ENCODE measurements at regions not wholly inside any gene's neighbourhood (a gene's known extent, or its start where the extent isn't known, plus 50 kb on each side); places are given as distances from the start of the nearest gene placed in this dataset.
"Not testable (repeated sequence)": the region's sequence is repeated elsewhere in the genome, so short reads cannot be mapped to it uniquely, and the experiment has no call there.

GRCh38 chr5:167391286-167391685 is 900.2 kb upstream of the WWC1 start:
- not testable (repeated sequence) for H3K9me3 ChIP-seq (ENCODE audit: low read length); H3K4me3 ChIP-seq (ENCODE audit: low read length); H3K27me3 ChIP-seq (ENCODE audit: insufficient read depth, low read length); H2AFZ ChIP-seq (ENCODE audit: low read depth, low read length); H3K4me1 ChIP-seq (ENCODE audit: insufficient read depth, low read length); H3K36me3 ChIP-seq (ENCODE audit: insufficient read depth, low read length)

DNA sequence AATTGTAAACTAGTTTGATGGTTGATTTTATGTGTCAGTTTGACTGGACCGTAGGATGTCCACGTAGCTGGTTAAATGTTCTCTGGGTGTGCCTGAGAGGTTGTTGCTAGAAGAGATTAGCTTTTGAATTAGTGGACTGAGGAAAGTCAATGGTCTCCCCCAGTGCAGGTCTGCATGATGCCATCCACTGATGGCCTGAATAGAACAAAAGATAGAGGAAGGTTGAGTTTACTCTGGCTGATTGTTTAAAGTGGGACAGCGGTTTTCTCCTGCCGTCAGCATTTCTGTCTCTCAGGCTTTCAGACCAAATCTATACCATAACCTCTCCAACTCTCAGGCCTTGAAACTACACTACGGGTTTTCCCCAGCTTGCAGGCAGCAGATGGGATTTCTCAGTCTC is 899.2 kb upstream of the WWC1 start:
- Histone ChIP-seq H3K4me3 (ENCODE audit: low read length) (no peak overlapping the region), H3K9me3 (ENCODE audit: low read length) (no peaks in the 10 kb centered on the region), H3K4me1 (ENCODE audit: insufficient read depth, low read length) (peaks cover 7% of the 10 kb centered on the region), H3K27me3 (ENCODE audit: insufficient read depth, low read length) (no peaks in the 10 kb centered on the region), H2AFZ (ENCODE audit: low read depth, low read length) (no peak overlapping the region), H3K36me3 (ENCODE audit: insufficient read depth, low read length) (no peaks in the 10 kb centered on the region)

DNA sequence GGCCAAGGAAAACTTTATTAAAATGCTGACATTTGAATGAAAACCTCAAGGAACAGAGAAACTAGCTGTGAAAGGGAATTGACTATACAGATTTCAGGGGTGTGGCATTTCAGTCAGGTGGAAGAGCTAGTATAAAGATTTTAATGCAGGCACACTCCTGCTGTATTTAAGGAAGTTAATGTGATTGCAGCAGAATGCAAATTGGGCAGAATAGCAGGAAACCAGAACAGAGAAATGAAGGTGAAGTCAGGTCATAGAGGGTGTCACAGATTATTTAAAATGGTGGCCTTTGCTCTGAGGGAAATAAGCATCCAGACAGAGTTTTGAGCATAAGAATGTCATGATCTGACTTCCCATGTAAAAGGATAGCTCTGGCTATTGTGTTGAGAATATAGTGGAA is 898.1 kb upstream of the WWC1 start:
- Histone ChIP-seq H3K36me3 (ENCODE audit: insufficient read depth, low read length) (no peaks in the 10 kb centered on the region), H3K4me1 (ENCODE audit: insufficient read depth, low read length) (peaks cover 7% of the 10 kb centered on the region), H3K27me3 (ENCODE audit: insufficient read depth, low read length) (no peaks in the 10 kb centered on the region), H3K4me3 (ENCODE audit: low read length) (no peak overlapping the region), H3K9me3 (ENCODE audit: low read length) (no peaks in the 10 kb centered on the region), H2AFZ (ENCODE audit: low read depth, low read length) (no peak overlapping the region)

- no peaks in the 10 kb centered on the region for H3K9me3 ChIP-seq (ENCODE audit: low read length)
- no peaks in the 10 kb centered on the region for H3K27me3 ChIP-seq (ENCODE audit: insufficient read depth, low read length)
- no peak overlapping the region for H2AFZ ChIP-seq (ENCODE audit: low read depth, low read length)
- H3K4me1 ChIP-seq (ENCODE audit: insufficient read depth, low read length), result peaks cover 6% of the 10 kb centered on the region
- H3K4me3 ChIP-seq (ENCODE audit: low read length), result no peak overlapping the region
- H3K36me3 ChIP-seq (ENCODE audit: insufficient read depth, low read length), result no peaks in the 10 kb centered on the region
These were observed 888.8 kb upstream of the WWC1 start for GRCh38 chr5:167402671-167403070.

- H3K36me3 ChIP-seq (ENCODE audit: insufficient read depth, low read length), result no peaks in the 10 kb centered on the region
- H3K27me3 ChIP-seq (ENCODE audit: insufficient read depth, low read length), result no peaks in the 10 kb centered on the region
- peaks cover 6% of the 10 kb centered on the region for H3K4me1 ChIP-seq (ENCODE audit: insufficient read depth, low read length)
- H3K4me3 ChIP-seq (ENCODE audit: low read length), result no peak overlapping the region
- H2AFZ ChIP-seq (ENCODE audit: low read depth, low read length), result no peak overlapping the region
- no peaks in the 10 kb centered on the region for H3K9me3 ChIP-seq (ENCODE audit: low read length)
These were observed 884.9 kb upstream of the WWC1 start for GRCh38 chr5:167406513-167406912.

GRCh38 chr5:167412556-167412955 is 878.9 kb upstream of the WWC1 start:
- Histone ChIP-seq H3K4me1 (ENCODE audit: insufficient read depth, low read length) (no peaks in the 10 kb centered on the region), H3K9me3 (ENCODE audit: low read length) (no peaks in the 10 kb centered on the region), H2AFZ (ENCODE audit: low read depth, low read length) (no peak overlapping the region), H3K27me3 (ENCODE audit: insufficient read depth, low read length) (no peaks in the 10 kb centered on the region), H3K4me3 (ENCODE audit: low read length) (no peak overlapping the region), H3K36me3 (ENCODE audit: insufficient read depth, low read length) (no peaks in the 10 kb centered on the region)

DNA sequence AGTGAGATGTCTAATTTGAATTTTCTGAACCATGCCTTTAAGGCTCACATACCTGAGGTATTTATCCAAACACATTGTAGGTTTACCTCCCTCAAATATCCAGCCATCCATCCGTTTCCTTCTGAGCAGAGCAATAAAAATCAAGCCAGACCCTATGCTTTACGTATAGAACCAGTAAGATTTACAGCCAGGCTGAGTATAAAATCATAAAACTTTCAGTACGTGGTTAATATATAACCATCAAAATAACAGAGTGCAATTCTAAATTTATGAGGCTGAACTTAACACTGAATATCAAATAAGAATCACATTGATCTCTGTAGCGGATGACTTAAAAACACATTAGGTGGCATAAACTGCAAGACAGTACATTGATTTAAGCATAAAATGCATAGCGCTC is 877.9 kb upstream of the WWC1 start:
- H2AFZ ChIP-seq (ENCODE audit: low read depth, low read length), result no peak overlapping the region
- no peaks in the 10 kb centered on the region for H3K36me3 ChIP-seq (ENCODE audit: insufficient read depth, low read length)
- no peaks in the 10 kb centered on the region for H3K27me3 ChIP-seq (ENCODE audit: insufficient read depth, low read length)
- no peaks in the 10 kb centered on the region for H3K9me3 ChIP-seq (ENCODE audit: low read length)
- no peak overlapping the region for H3K4me3 ChIP-seq (ENCODE audit: low read length)
- no peaks in the 10 kb centered on the region for H3K4me1 ChIP-seq (ENCODE audit: insufficient read depth, low read length)

- H3K9me3 ChIP-seq (ENCODE audit: low read length), result no peaks in the 10 kb centered on the region
- no peaks in the 10 kb centered on the region for H3K27me3 ChIP-seq (ENCODE audit: insufficient read depth, low read length)
- H3K4me3 ChIP-seq (ENCODE audit: low read length), result no peak overlapping the region
- no peak overlapping the region for H2AFZ ChIP-seq (ENCODE audit: low read depth, low read length)
- H3K36me3 ChIP-seq (ENCODE audit: insufficient read depth, low read length), result no peaks in the 10 kb centered on the region
- H3K4me1 ChIP-seq (ENCODE audit: insufficient read depth, low read length), result no peaks in the 10 kb centered on the region
These were observed 876.8 kb upstream of the WWC1 start for GRCh38 chr5:167414611-167415010.

DNA sequence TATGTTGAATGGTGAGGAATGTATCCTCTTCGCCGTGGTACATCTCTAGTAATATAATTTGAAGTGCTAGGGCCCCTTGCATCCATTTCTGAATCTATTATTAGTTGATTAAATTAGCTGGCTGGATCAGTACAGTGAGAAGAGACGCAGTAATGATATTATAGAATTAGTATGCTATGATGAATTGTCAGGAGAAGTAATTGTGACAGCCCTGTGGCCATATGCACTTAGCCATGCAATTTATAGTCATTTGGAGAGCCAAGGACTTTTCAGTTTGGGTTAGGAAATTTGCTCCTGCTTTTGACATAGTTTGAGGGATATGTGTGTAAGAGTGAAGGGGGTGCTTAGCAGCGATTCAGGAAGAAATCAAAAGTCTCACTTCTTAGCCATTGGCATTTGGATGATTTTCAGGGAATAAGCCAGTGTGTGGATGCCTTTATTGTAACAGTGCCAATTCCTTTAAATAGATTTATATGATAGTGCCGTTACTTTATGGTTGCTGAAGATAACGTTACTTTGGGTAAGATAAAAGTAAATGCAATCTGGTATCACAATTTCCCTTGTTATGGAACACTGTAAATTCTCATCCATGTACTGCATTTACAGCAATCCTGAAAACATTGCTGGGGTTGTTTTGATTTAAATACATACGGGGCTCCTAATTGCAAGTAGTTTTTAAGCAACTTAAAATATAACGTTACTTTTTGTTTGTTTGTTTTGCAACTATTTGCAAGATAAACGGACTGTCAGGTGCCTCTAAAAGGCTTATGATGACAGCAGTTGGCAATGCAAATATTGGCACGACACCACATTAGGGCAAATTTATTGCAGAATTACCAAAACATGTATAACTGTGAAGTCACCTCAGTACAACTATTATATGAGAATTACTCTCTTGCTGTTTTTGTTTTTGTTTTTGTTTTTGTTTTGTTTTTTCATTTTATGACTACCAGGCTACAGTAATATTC is 875.4 kb upstream of the WWC1 start:
- Histone ChIP-seq H3K4me1 (ENCODE audit: insufficient read depth, low read length) (no peaks in the 10 kb centered on the region), H2AFZ (ENCODE audit: low read depth, low read length) (no peak overlapping the region), H3K9me3 (ENCODE audit: low read length) (no peaks in the 10 kb centered on the region), H3K36me3 (ENCODE audit: insufficient read depth, low read length) (no peaks in the 10 kb centered on the region), H3K4me3 (ENCODE audit: low read length) (no peak overlapping the region), H3K27me3 (ENCODE audit: insufficient read depth, low read length) (no peaks in the 10 kb centered on the region)

DNA sequence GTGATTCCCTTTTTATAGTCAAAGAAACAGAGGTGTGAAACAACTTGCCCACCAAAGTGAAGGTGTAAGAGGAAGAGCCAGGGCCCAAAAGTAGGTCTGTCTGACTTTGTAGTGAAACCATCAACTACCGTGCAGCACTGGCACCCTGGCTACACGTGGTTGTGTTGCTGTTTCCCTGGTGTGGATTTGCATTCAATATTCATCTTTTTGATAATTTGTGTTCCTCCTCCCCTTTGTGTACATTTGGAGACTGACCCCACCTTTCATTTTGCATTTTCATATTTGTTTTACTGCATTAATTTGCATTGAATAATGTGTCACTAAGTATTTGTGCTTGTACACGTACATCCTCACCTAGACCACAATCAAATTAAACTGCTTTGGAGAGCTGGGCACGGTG is 873.8 kb upstream of the WWC1 start:
- Histone ChIP-seq H3K36me3 (ENCODE audit: insufficient read depth, low read length) (no peaks in the 10 kb centered on the region), H3K4me1 (ENCODE audit: insufficient read depth, low read length) (peaks cover 3% of the 10 kb centered on the region), H3K27me3 (ENCODE audit: insufficient read depth, low read length) (no peaks in the 10 kb centered on the region)

GRCh38 chr5:167425161-167425560 is 866.3 kb upstream of the WWC1 start:
- H3K36me3 ChIP-seq (ENCODE audit: insufficient read depth, low read length), result no peaks in the 10 kb centered on the region
- no peaks in the 10 kb centered on the region for H3K27me3 ChIP-seq (ENCODE audit: insufficient read depth, low read length)
- peaks cover 28% of the 10 kb centered on the region for H3K4me1 ChIP-seq (ENCODE audit: insufficient read depth, low read length)
- H2AFZ ChIP-seq (ENCODE audit: low read depth, low read length), result no peak overlapping the region
- no peak overlapping the region for H3K4me3 ChIP-seq (ENCODE audit: low read length)
- no peaks in the 10 kb centered on the region for H3K9me3 ChIP-seq (ENCODE audit: low read length)

More for the DNA sequence above, 873.8 kb upstream of the WWC1 start:
- no peak overlapping the region for H2AFZ ChIP-seq (ENCODE audit: low read depth, low read length)
- H3K9me3 ChIP-seq (ENCODE audit: low read length), result no peaks in the 10 kb centered on the region
- H3K4me3 ChIP-seq (ENCODE audit: low read length), result no peak overlapping the region

DNA sequence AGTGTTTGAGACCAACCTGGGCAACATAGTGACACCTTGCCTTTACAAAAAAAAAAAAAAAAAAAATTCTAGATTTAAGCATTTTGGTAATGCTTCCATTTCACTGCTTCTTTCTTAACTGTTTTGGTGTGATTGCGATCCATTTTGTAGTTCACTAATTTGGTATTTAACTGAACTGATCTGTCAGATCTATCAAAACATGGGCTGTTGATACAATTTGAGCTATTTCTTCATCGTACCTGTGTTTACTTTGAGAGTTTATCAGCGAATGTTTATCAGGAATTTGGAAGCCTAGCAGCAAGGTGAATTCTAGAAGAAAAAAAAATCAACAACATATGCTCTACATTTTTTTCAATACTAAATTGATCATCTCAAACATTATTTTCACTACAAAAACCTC is 864.9 kb upstream of the WWC1 start:
- peaks cover 28% of the 10 kb centered on the region for H3K4me1 ChIP-seq (ENCODE audit: insufficient read depth, low read length)
- no peaks in the 10 kb centered on the region for H3K9me3 ChIP-seq (ENCODE audit: low read length)
- no peak overlapping the region for H3K4me3 ChIP-seq (ENCODE audit: low read length)
- no peak overlapping the region for H2AFZ ChIP-seq (ENCODE audit: low read depth, low read length)
- no peaks in the 10 kb centered on the region for H3K27me3 ChIP-seq (ENCODE audit: insufficient read depth, low read length)
- H3K36me3 ChIP-seq (ENCODE audit: insufficient read depth, low read length), result no peaks in the 10 kb centered on the region

GRCh38 chr5:167427641-167428040 is 863.8 kb upstream of the WWC1 start:
- H3K9me3 ChIP-seq (ENCODE audit: low read length); H2AFZ ChIP-seq (ENCODE audit: low read depth, low read length); H3K4me3 ChIP-seq (ENCODE audit: low read length); H3K36me3 ChIP-seq (ENCODE audit: insufficient read depth, low read length); H3K27me3 ChIP-seq (ENCODE audit: insufficient read depth, low read length): not testable (repeated sequence)
- H3K4me1 ChIP-seq (ENCODE audit: insufficient read depth, low read length), result peaks cover 28% of the 10 kb centered on the region

DNA sequence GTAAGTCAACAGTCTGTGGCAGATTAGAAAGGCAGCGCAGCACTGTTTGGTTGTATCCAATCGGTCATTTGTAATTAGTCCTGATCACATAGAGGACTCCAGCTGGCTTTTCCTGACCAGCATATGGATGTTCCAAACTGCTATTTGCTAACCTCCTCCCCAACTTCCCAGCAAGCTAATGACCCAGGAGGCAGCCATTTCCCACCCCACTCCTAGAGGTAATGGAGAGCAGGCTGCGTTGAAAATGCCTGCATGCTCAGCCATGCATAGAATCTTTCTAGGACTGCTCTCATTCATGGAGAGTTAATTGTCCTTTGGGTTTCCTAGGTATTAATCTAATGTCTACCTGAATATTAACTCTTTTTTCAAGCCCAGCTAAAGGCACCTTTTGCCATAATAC is 850.6 kb upstream of the WWC1 start:
- Histone ChIP-seq H2AFZ (ENCODE audit: low read depth, low read length) (peak overlapping the region; percentile 23), H3K36me3 (ENCODE audit: insufficient read depth, low read length) (no peaks in the 10 kb centered on the region), H3K4me3 (ENCODE audit: low read length) (no peak overlapping the region)

More for the DNA sequence above, 850.6 kb upstream of the WWC1 start:
- Histone ChIP-seq H3K4me1 (ENCODE audit: insufficient read depth, low read length) (peaks cover 5% of the 10 kb centered on the region), H3K27me3 (ENCODE audit: insufficient read depth, low read length) (no peaks in the 10 kb centered on the region), H3K9me3 (ENCODE audit: low read length) (no peaks in the 10 kb centered on the region)

All from neuron (in vitro differentiated cells).